ELF-1 (cell line): ENCODE measurements at regions not wholly inside any gene's neighbourhood (a gene's known extent, or its start where the extent isn't known, plus 50 kb on each side); places are given as distances from the start of the nearest gene placed in this dataset.
"Not testable (repeated sequence)": the region's sequence is repeated elsewhere in the genome, so short reads cannot be mapped to it uniquely, and the experiment has no call there.

Experiments used
- DNase-seq: peaks from one replicate; pipeline ENCODE4 v3.0.0-alpha.2; 2016; ENCODE audit warnings: low read depth, low spot score

- no peak for DNase-seq
Measured at GRCh38 chr13:76620036-76620435, 266.2 kb downstream of the KCTD12 start.

- DNase-seq: no peak
Measured at GRCh38 chr13:76619631-76620030, 266.6 kb downstream of the KCTD12 start.

GRCh38 chr13:76610819-76611415, 275.3 kb downstream of the KCTD12 start:
- no peak for DNase-seq

- no peak for DNase-seq
Measured at GRCh38 chr13:76609643-76610042, 276.6 kb downstream of the KCTD12 start.

- no peak for DNase-seq
Measured at GRCh38 chr13:76607866-76608265, 278.3 kb downstream of the KCTD12 start.

- DNase-seq: no peak
Measured at GRCh38 chr13:76600081-76600480, 286.1 kb downstream of the KCTD12 start.

- no peak for DNase-seq
Measured at GRCh38 chr13:76597868-76598267, 288.3 kb downstream of the KCTD12 start.

- no peak for DNase-seq
Measured at GRCh38 chr13:76596216-76596615, 290.0 kb downstream of the KCTD12 start.

GRCh38 chr13:76594435-76594834, 291.8 kb downstream of the KCTD12 start:
- DNase-seq: no peak

- no peak for DNase-seq
Measured at GRCh38 chr13:76586842-76587241, 299.4 kb downstream of the KCTD12 start.

- no peak for DNase-seq
Measured at GRCh38 chr13:76579701-76580100, 306.5 kb downstream of the KCTD12 start.

- DNase-seq: not testable (repeated sequence)
Measured at GRCh38 chr13:76575634-76576033, 310.6 kb downstream of the KCTD12 start.

- DNase-seq: peak; percentile 36
Measured at GRCh38 chr13:76570510-76570971, 315.7 kb downstream of the KCTD12 start.

GRCh38 chr13:76556627-76557026, 329.6 kb downstream of the KCTD12 start:
- no peak for DNase-seq

GRCh38 chr13:76552807-76553206, 333.4 kb downstream of the KCTD12 start:
- no peak for DNase-seq

GRCh38 chr13:76552041-76552772, 334.0 kb downstream of the KCTD12 start:
- no peak for DNase-seq

- DNase-seq: no peak
Measured at GRCh38 chr13:76542176-76542575, 344.0 kb downstream of the KCTD12 start.

- peak; percentile 3 for DNase-seq
Measured at GRCh38 chr13:76538004-76538403, 348.2 kb downstream of the KCTD12 start.

- no peak for DNase-seq
Measured at GRCh38 chr13:76533251-76533650, 353.0 kb downstream of the KCTD12 start.

GRCh38 chr13:76527041-76527440, 359.2 kb downstream of the KCTD12 start:
- no peak for DNase-seq

GRCh38 chr13:76523740-76524340, 362.4 kb downstream of the KCTD12 start:
- DNase-seq: peak; percentile 5

GRCh38 chr13:76522083-76522755, 364.0 kb downstream of the KCTD12 start:
- peak; percentile 72 for DNase-seq
